ENCODE measurements at regions not wholly inside any gene's neighbourhood (a gene's known extent, or its start where the extent isn't known, plus 50 kb on each side); places are given as distances from the start of the nearest gene placed in this dataset.
A peak's percentile ranks its signal among the peaks of the same experiment; 100 is the strongest.

DNA sequence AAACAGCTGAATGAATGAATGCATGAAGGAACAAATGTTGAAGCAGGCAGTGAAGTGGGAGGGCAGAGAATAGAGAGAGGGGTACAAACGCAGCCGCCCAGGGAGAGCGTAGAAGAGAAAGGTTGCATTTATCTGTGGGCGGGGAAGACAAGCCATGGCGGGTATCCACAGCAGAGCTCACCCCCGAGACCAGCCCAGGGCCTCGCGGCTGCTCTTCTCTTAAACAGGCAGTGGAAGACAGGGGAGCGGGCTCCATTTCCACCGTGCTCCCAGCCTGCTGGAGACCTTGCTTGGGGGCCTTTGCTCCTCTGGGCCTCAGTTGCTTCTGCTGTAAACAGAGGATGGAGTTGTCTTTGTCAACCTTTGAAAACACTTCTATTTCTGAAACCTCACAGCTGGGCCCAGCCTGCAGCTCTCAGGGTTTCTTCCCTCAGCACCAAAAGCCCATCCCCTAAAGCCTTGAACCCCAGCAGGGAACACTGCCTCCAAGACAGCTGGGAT, 259.5 kb downstream of the UACA start:
- no peak for DNase-seq (ENCODE audit: low spot score)
- Histone ChIP-seq H3K27ac (ENCODE audit: low read depth, low read length, poor library complexity, severe bottlenecking) (peak overlapping the region; percentile 86), H3K4me3 (ENCODE audit: low read depth, low read length, poor library complexity, severe bottlenecking) (peak overlapping the region; percentile 42), H3K4me1 (ENCODE audit: insufficient read depth, low read length, poor library complexity, severe bottlenecking) (peaks cover 61% of the 10 kb centered on the region), H2AFZ (ENCODE audit: low read length) (peak overlapping the region; percentile 55; the same call in 1 of the 2 replicates), H3K4me2 (ENCODE audit: low read length) (peak overlapping the region; percentile 74), H4K20me1 (ENCODE audit: insufficient read depth, low read length) (no peaks in the 10 kb centered on the region), H3K9me3 (ENCODE audit: low read length) (no peaks in the 10 kb centered on the region), H3K9me2 (ENCODE audit: insufficient read depth, low read length) (no peaks in the 10 kb centered on the region), H3K79me2 (ENCODE audit: insufficient read depth, low read depth, low read length) (no peaks in the 10 kb centered on the region), H3K36me3 (ENCODE audit: insufficient read depth, low read length) (no peaks in the 10 kb centered on the region; the same call in 1 of the 2 replicates)
- TF ChIP-seq, protein P1, sequence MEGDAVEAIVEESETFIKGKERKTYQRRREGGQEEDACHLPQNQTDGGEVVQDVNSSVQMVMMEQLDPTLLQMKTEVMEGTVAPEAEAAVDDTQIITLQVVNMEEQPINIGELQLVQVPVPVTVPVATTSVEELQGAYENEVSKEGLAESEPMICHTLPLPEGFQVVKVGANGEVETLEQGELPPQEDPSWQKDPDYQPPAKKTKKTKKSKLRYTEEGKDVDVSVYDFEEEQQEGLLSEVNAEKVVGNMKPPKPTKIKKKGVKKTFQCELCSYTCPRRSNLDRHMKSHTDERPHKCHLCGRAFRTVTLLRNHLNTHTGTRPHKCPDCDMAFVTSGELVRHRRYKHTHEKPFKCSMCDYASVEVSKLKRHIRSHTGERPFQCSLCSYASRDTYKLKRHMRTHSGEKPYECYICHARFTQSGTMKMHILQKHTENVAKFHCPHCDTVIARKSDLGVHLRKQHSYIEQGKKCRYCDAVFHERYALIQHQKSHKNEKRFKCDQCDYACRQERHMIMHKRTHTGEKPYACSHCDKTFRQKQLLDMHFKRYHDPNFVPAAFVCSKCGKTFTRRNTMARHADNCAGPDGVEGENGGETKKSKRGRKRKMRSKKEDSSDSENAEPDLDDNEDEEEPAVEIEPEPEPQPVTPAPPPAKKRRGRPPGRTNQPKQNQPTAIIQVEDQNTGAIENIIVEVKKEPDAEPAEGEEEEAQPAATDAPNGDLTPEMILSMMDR (conservative IDR thresholded peaks at IDR 0.05; ENCODE audit: low read length): no peak
- TF ChIP-seq EZH2phosphoT487 (IDR thresholded peaks at IDR 0.05; ENCODE audit: borderline replicate concordance, low read depth, low read length): no peak
- ChIA-PET CTCF (ENCODE audit: unreplicated experiment) (interaction anchor here (0.7 to 1.7 kb wide), 5 partner anchors 12 to 1041 kb away, joined by 3 to 15 read pairs (median 8); no protein-coding TSS in a partner anchor), POLR2A (interaction anchor here (0.6 to 3.3 kb wide), 11 partner anchors 8 to 1052 kb away, joined by 3 to 36 read pairs (median 4); partner anchors contain the start of gene RPLP1)
- intact Hi-C loops (cut with micrococcal nuclease; ENCODE audit: unreplicated experiment): loop anchor here (1.0 to 5.0 kb wide), 2 partner anchors 12 to 407 kb away; partner anchors contain the start of gene TLE3
- BruUV-seq (replicated peaks): no TSS peak

DNA sequence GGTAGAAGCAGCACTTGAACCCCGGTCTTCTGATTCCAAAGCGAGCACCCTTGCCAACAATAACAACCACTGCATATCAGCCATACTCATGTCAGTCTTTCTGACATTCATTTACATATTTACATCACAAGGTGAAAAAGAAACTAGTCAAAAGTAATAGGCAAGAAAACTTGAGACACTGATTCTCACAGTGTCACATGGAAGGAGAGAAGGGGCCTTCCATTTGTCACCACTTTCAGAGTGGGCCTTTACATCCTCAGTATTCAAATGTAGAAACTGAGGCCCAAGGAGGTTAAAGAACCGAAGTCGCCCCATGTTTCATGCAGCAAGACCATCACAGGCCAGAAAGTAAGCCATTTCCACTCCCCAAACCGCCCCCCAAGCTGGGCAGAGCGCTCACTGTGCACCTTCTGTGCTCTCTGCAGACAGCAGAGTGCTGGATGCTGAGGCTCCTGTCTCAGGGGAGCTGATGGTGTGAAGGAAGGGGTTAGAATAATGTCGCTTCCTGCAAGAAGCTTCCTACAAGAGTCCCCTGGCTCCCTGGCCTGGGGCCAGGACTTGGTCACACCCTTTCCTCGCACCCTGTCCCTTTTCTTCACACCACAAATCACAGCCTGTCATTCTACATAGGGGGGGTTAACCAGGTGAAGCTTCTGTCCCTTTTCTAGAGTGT, 260.1 kb downstream of the UACA start:
- Histone ChIP-seq H3K36me3 (ENCODE audit: insufficient read depth, low read length) (no peaks in the 10 kb centered on the region), H3K4me3 (ENCODE audit: low read depth, low read length, poor library complexity, severe bottlenecking) (peak overlapping the region; percentile 42), H3K9me3 (ENCODE audit: low read length) (no peaks in the 10 kb centered on the region), H3K9me2 (ENCODE audit: insufficient read depth, low read length) (no peaks in the 10 kb centered on the region), H3K79me2 (ENCODE audit: insufficient read depth, low read depth, low read length) (no peaks in the 10 kb centered on the region), H3K4me1 (ENCODE audit: insufficient read depth, low read length, poor library complexity, severe bottlenecking) (peaks cover 61% of the 10 kb centered on the region), H3K27ac (ENCODE audit: low read depth, low read length, poor library complexity, severe bottlenecking) (peak overlapping the region; percentile 86), H4K20me1 (ENCODE audit: insufficient read depth, low read length) (no peaks in the 10 kb centered on the region), H2AFZ (ENCODE audit: low read length) (peak overlapping the region; percentile 55; the same call in 1 of the 2 replicates), H3K4me2 (ENCODE audit: low read length) (peak overlapping the region; percentile 74)
- TF ChIP-seq, protein P1 (conservative IDR thresholded peaks at IDR 0.05; ENCODE audit: low read length): no peak
- no peak for TF ChIP-seq EZH2phosphoT487 (IDR thresholded peaks at IDR 0.05; ENCODE audit: borderline replicate concordance, low read depth, low read length)
- ChIA-PET POLR2A (interaction anchor here (1.0 to 2.2 kb wide), 7 partner anchors 8 to 1051 kb away, joined by 3 to 11 read pairs (median 4); partner anchors contain the start of gene RPLP1), CTCF (ENCODE audit: unreplicated experiment) (interaction anchor here (1.0 to 1.7 kb wide), 4 partner anchors 11 to 1040 kb away, joined by 3 to 15 read pairs (median 8); no protein-coding TSS in a partner anchor)
- DNase-seq (ENCODE audit: low spot score): peak; percentile 73
- no TSS peak for BruUV-seq (replicated peaks)
- intact Hi-C loops (cut with micrococcal nuclease; ENCODE audit: unreplicated experiment): loop anchor here (5.0 kb wide), 1 partner anchor 406 kb away; the partner anchor contains the start of gene TLE3

Data from OCI-LY7 (cell line).